ENCODE measurements at regions not wholly inside any gene's neighbourhood (a gene's known extent, or its start where the extent isn't known, plus 50 kb on each side); places are given as distances from the start of the nearest gene placed in this dataset.

DNA sequence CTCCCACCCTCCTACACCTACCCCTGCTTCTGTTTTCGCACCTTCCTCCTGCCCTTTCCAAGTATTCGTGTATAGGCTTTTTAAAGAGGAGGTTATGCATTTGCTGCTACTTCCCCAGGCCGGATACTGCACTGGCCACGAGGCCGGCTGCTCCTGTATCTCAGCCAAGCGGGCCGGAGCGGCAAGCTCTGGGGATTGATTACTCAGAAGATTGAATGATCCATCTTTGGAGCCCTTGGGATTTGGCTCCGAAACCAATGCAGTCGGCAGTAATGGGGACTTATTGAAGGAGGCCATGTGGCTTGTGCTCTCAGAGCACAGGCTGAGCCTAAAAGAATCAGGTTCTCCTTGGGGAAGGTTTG is 405.3 kb downstream of the TLE4 start:
- TF ChIP-seq, protein P1, sequence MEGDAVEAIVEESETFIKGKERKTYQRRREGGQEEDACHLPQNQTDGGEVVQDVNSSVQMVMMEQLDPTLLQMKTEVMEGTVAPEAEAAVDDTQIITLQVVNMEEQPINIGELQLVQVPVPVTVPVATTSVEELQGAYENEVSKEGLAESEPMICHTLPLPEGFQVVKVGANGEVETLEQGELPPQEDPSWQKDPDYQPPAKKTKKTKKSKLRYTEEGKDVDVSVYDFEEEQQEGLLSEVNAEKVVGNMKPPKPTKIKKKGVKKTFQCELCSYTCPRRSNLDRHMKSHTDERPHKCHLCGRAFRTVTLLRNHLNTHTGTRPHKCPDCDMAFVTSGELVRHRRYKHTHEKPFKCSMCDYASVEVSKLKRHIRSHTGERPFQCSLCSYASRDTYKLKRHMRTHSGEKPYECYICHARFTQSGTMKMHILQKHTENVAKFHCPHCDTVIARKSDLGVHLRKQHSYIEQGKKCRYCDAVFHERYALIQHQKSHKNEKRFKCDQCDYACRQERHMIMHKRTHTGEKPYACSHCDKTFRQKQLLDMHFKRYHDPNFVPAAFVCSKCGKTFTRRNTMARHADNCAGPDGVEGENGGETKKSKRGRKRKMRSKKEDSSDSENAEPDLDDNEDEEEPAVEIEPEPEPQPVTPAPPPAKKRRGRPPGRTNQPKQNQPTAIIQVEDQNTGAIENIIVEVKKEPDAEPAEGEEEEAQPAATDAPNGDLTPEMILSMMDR (conservative IDR thresholded peaks at IDR 0.05 in 1 of 2, IDR thresholded peaks at IDR 0.05 in 1 of 2; ENCODE audit: extremely low read depth in 1 of 2, insufficient read depth in 1 of 2, low read depth in 1 of 2, low read length in 2 of 2), result no peak
- TF ChIP-seq EZH2 (IDR thresholded peaks at IDR 0.05; ENCODE audit: borderline replicate concordance, low read length), result no peak

Measured in mammary epithelial cell (primary cell).